ENCODE measurements at regions not wholly inside any gene's neighbourhood (a gene's known extent, or its start where the extent isn't known, plus 50 kb on each side); places are given as distances from the start of the nearest gene placed in this dataset.

GRCh38 chr2:146295080-146295670 lies 1549.7 kb upstream of the ACVR2A start:
- no peaks in the 10 kb centered on the region for H3K27me3 ChIP-seq (ENCODE audit: control insufficient read depth, insufficient read depth, low read length)
- no peaks in the 10 kb centered on the region for H3K4me1 ChIP-seq (ENCODE audit: control insufficient read depth, insufficient read depth, low read length)
- no peak overlapping the region for H3K4me3 ChIP-seq (ENCODE audit: low read depth, low read length)
- peaks cover 17% of the 10 kb centered on the region for H3K9me3 ChIP-seq (ENCODE audit: control insufficient read depth, insufficient read depth, low read depth, low read length)
- no peaks in the 10 kb centered on the region for H3K36me3 ChIP-seq (ENCODE audit: control insufficient read depth, insufficient read depth, low read length)
- no peak overlapping the region for H3K9ac ChIP-seq (ENCODE audit: low read length)
- H3K27ac ChIP-seq (ENCODE audit: low read depth, low read length), result no peak overlapping the region

GRCh38 chr2:146287281-146287680 lies 1557.5 kb upstream of the ACVR2A start:
- no peak overlapping the region for H3K4me3 ChIP-seq (ENCODE audit: low read depth, low read length)
- H3K9me3 ChIP-seq (ENCODE audit: control insufficient read depth, insufficient read depth, low read depth, low read length), result peaks cover 8% of the 10 kb centered on the region; the same call in 1 of the 2 replicates
- H3K27ac ChIP-seq (ENCODE audit: low read depth, low read length), result no peak overlapping the region
- H3K4me1 ChIP-seq (ENCODE audit: control insufficient read depth, insufficient read depth, low read length), result no peaks in the 10 kb centered on the region
- no peak overlapping the region for H3K9ac ChIP-seq (ENCODE audit: low read length)
- H3K36me3 ChIP-seq (ENCODE audit: control insufficient read depth, insufficient read depth, low read length), result no peaks in the 10 kb centered on the region
- H3K27me3 ChIP-seq (ENCODE audit: control insufficient read depth, insufficient read depth, low read length), result no peaks in the 10 kb centered on the region

- H3K27me3 ChIP-seq (ENCODE audit: control insufficient read depth, insufficient read depth, low read length), result no peaks in the 10 kb centered on the region
- H3K4me1 ChIP-seq (ENCODE audit: control insufficient read depth, insufficient read depth, low read length), result no peaks in the 10 kb centered on the region; the same call in 1 of the 2 replicates
- H3K9me3 ChIP-seq (ENCODE audit: control insufficient read depth, insufficient read depth, low read depth, low read length), result no peaks in the 10 kb centered on the region
- H3K4me3 ChIP-seq (ENCODE audit: low read depth, low read length), result no peak overlapping the region
- H3K9ac ChIP-seq (ENCODE audit: low read length), result no peak overlapping the region
- no peak overlapping the region for H3K27ac ChIP-seq (ENCODE audit: low read depth, low read length)
- H3K36me3 ChIP-seq (ENCODE audit: control insufficient read depth, insufficient read depth, low read length), result no peaks in the 10 kb centered on the region
Measured at GRCh38 chr2:146278881-146279280, 1565.9 kb upstream of the ACVR2A start.

- Histone ChIP-seq H3K9me3 (ENCODE audit: control insufficient read depth, insufficient read depth, low read depth, low read length) (no peaks in the 10 kb centered on the region), H3K4me1 (ENCODE audit: control insufficient read depth, insufficient read depth, low read length) (no peaks in the 10 kb centered on the region), H3K36me3 (ENCODE audit: control insufficient read depth, insufficient read depth, low read length) (no peaks in the 10 kb centered on the region), H3K27ac (ENCODE audit: low read depth, low read length) (no peak overlapping the region), H3K4me3 (ENCODE audit: low read depth, low read length) (no peak overlapping the region), H3K27me3 (ENCODE audit: control insufficient read depth, insufficient read depth, low read length) (no peaks in the 10 kb centered on the region), H3K9ac (ENCODE audit: low read length) (no peak overlapping the region)
Measured at GRCh38 chr2:146271131-146271831, 1573.5 kb upstream of the ACVR2A start.

- no peaks in the 10 kb centered on the region for H3K9me3 ChIP-seq (ENCODE audit: control insufficient read depth, insufficient read depth, low read depth, low read length)
- H3K4me3 ChIP-seq (ENCODE audit: low read depth, low read length), result no peak overlapping the region
- H3K27ac ChIP-seq (ENCODE audit: low read depth, low read length), result no peak overlapping the region
- no peak overlapping the region for H3K9ac ChIP-seq (ENCODE audit: low read length)
- H3K27me3 ChIP-seq (ENCODE audit: control insufficient read depth, insufficient read depth, low read length), result no peaks in the 10 kb centered on the region
- no peaks in the 10 kb centered on the region for H3K36me3 ChIP-seq (ENCODE audit: control insufficient read depth, insufficient read depth, low read length)
- no peaks in the 10 kb centered on the region for H3K4me1 ChIP-seq (ENCODE audit: control insufficient read depth, insufficient read depth, low read length)
Measured at GRCh38 chr2:146270618-146271017, 1574.2 kb upstream of the ACVR2A start.

- Histone ChIP-seq H3K27me3 (ENCODE audit: control insufficient read depth, insufficient read depth, low read length) (no peaks in the 10 kb centered on the region), H3K9ac (ENCODE audit: low read length) (no peak overlapping the region), H3K36me3 (ENCODE audit: control insufficient read depth, insufficient read depth, low read length) (no peaks in the 10 kb centered on the region), H3K4me1 (ENCODE audit: control insufficient read depth, insufficient read depth, low read length) (no peaks in the 10 kb centered on the region), H3K9me3 (ENCODE audit: control insufficient read depth, insufficient read depth, low read depth, low read length) (no peaks in the 10 kb centered on the region), H3K4me3 (ENCODE audit: low read depth, low read length) (no peak overlapping the region), H3K27ac (ENCODE audit: low read depth, low read length) (no peak overlapping the region)
Measured at GRCh38 chr2:146267093-146267492, 1577.7 kb upstream of the ACVR2A start.

GRCh38 chr2:146265656-146266055 lies 1579.2 kb upstream of the ACVR2A start:
- Histone ChIP-seq H3K27me3 (ENCODE audit: control insufficient read depth, insufficient read depth, low read length) (no peaks in the 10 kb centered on the region), H3K4me3 (ENCODE audit: low read depth, low read length) (no peak overlapping the region), H3K36me3 (ENCODE audit: control insufficient read depth, insufficient read depth, low read length) (no peaks in the 10 kb centered on the region), H3K27ac (ENCODE audit: low read depth, low read length) (no peak overlapping the region), H3K9ac (ENCODE audit: low read length) (no peak overlapping the region), H3K4me1 (ENCODE audit: control insufficient read depth, insufficient read depth, low read length) (no peaks in the 10 kb centered on the region), H3K9me3 (ENCODE audit: control insufficient read depth, insufficient read depth, low read depth, low read length) (no peaks in the 10 kb centered on the region)

- H3K4me1 ChIP-seq (ENCODE audit: control insufficient read depth, insufficient read depth, low read length), result no peaks in the 10 kb centered on the region
- no peak overlapping the region for H3K27ac ChIP-seq (ENCODE audit: low read depth, low read length)
- no peak overlapping the region for H3K9ac ChIP-seq (ENCODE audit: low read length)
- no peak overlapping the region for H3K4me3 ChIP-seq (ENCODE audit: low read depth, low read length)
- no peaks in the 10 kb centered on the region for H3K36me3 ChIP-seq (ENCODE audit: control insufficient read depth, insufficient read depth, low read length)
- no peaks in the 10 kb centered on the region for H3K27me3 ChIP-seq (ENCODE audit: control insufficient read depth, insufficient read depth, low read length)
- H3K9me3 ChIP-seq (ENCODE audit: control insufficient read depth, insufficient read depth, low read depth, low read length), result no peaks in the 10 kb centered on the region
Measured at GRCh38 chr2:146262606-146263005, 1582.2 kb upstream of the ACVR2A start.

GRCh38 chr2:146260551-146260950 lies 1584.3 kb upstream of the ACVR2A start:
- H3K4me3 ChIP-seq (ENCODE audit: low read depth, low read length), result no peak overlapping the region
- no peaks in the 10 kb centered on the region for H3K36me3 ChIP-seq (ENCODE audit: control insufficient read depth, insufficient read depth, low read length)
- H3K9me3 ChIP-seq (ENCODE audit: control insufficient read depth, insufficient read depth, low read depth, low read length), result no peaks in the 10 kb centered on the region
- H3K9ac ChIP-seq (ENCODE audit: low read length), result no peak overlapping the region
- no peaks in the 10 kb centered on the region for H3K4me1 ChIP-seq (ENCODE audit: control insufficient read depth, insufficient read depth, low read length)
- no peak overlapping the region for H3K27ac ChIP-seq (ENCODE audit: low read depth, low read length)
- no peaks in the 10 kb centered on the region for H3K27me3 ChIP-seq (ENCODE audit: control insufficient read depth, insufficient read depth, low read length)

GRCh38 chr2:146259816-146260215 lies 1585.0 kb upstream of the ACVR2A start:
- no peak overlapping the region for H3K4me3 ChIP-seq (ENCODE audit: low read depth, low read length)

GRCh38 chr2:146258071-146258470 lies 1586.8 kb upstream of the ACVR2A start:
- Histone ChIP-seq H3K27ac (ENCODE audit: low read depth, low read length) (no peak overlapping the region), H3K4me3 (ENCODE audit: low read depth, low read length) (no peak overlapping the region), H3K9ac (ENCODE audit: low read length) (no peak overlapping the region), H3K4me1 (ENCODE audit: control insufficient read depth, insufficient read depth, low read length) (no peaks in the 10 kb centered on the region), H3K27me3 (ENCODE audit: control insufficient read depth, insufficient read depth, low read length) (no peaks in the 10 kb centered on the region), H3K36me3 (ENCODE audit: control insufficient read depth, insufficient read depth, low read length) (no peaks in the 10 kb centered on the region), H3K9me3 (ENCODE audit: control insufficient read depth, insufficient read depth, low read depth, low read length) (no peaks in the 10 kb centered on the region)

More at GRCh38 chr2:146259816-146260215, 1585.0 kb upstream of the ACVR2A start:
- Histone ChIP-seq H3K4me1 (ENCODE audit: control insufficient read depth, insufficient read depth, low read length) (no peaks in the 10 kb centered on the region), H3K9me3 (ENCODE audit: control insufficient read depth, insufficient read depth, low read depth, low read length) (no peaks in the 10 kb centered on the region), H3K36me3 (ENCODE audit: control insufficient read depth, insufficient read depth, low read length) (no peaks in the 10 kb centered on the region), H3K27ac (ENCODE audit: low read depth, low read length) (no peak overlapping the region), H3K27me3 (ENCODE audit: control insufficient read depth, insufficient read depth, low read length) (no peaks in the 10 kb centered on the region), H3K9ac (ENCODE audit: low read length) (no peak overlapping the region)

Measured in HUES6 (cell line).